Esophagus muscularis mucosa (tissue), 3 donors: ENCODE measurements at regions not wholly inside any gene's neighbourhood (a gene's known extent, or its start where the extent isn't known, plus 50 kb on each side); places are given as distances from the start of the nearest gene placed in this dataset.

Source experiments
- CTCF ChIP-seq, 3 experiments: fragments of 200-600 bp in 2 of 3; fragments of 450-650 bp in 1 of 3; sonication (generic) in 2 of 3; IDR thresholded peaks; one replicate each; pipeline ENCODE4 v1.5.1; 2017 to 2019; ENCODE audit warnings: antibody characterized with exemption in 3 of 3, mild to moderate bottlenecking in 2 of 3, moderate library complexity in 1 of 3
- POLR2A ChIP-seq: fragments of 450-650 bp; IDR thresholded peaks from one replicate; pipeline ENCODE4 v1.6.1; 2017; ENCODE audit warnings: antibody characterized with exemption, moderate library complexity, mild to moderate bottlenecking, low read depth
- POLR2AphosphoS5 ChIP-seq, 2 donors: sonication (generic); formaldehyde crosslinking; IDR thresholded peaks; one replicate each; pipeline ENCODE4 v1.6.1; 2017; ENCODE audit warnings: antibody characterized with exemption in 2 of 2

- TF ChIP-seq POLR2A (no peak), CTCF (IDR thresholded peaks at IDR 0.05) (no peak), POLR2AphosphoS5 (IDR thresholded peaks at IDR 0.05) (no peak)
These were observed 532.3 kb downstream of the USP25 start for GRCh38 chr21:16262091-16262490.
